ENCODE measurements at regions not wholly inside any gene's neighbourhood (a gene's known extent, or its start where the extent isn't known, plus 50 kb on each side); places are given as distances from the start of the nearest gene placed in this dataset.

DNA sequence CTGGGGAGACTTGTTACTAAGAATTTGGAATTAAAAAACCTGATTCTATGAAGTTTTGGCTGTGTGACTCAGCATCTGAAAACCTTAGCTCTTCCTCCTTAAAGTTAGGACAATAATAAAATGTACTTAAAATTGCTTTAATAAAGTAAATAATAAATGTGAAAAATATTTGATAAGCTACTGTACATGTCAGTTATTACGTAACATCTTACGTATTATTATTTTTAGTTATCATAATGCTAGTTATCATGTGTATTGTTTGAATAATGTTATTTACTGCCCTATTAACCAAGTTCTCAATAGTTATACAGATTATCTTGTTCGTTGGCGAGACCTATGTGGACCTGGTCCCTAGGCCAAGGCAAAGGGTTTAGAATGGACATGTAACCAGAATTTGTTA, 449.2 kb upstream of the ADGRL3 start:
- TF ChIP-seq, protein P1, sequence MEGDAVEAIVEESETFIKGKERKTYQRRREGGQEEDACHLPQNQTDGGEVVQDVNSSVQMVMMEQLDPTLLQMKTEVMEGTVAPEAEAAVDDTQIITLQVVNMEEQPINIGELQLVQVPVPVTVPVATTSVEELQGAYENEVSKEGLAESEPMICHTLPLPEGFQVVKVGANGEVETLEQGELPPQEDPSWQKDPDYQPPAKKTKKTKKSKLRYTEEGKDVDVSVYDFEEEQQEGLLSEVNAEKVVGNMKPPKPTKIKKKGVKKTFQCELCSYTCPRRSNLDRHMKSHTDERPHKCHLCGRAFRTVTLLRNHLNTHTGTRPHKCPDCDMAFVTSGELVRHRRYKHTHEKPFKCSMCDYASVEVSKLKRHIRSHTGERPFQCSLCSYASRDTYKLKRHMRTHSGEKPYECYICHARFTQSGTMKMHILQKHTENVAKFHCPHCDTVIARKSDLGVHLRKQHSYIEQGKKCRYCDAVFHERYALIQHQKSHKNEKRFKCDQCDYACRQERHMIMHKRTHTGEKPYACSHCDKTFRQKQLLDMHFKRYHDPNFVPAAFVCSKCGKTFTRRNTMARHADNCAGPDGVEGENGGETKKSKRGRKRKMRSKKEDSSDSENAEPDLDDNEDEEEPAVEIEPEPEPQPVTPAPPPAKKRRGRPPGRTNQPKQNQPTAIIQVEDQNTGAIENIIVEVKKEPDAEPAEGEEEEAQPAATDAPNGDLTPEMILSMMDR (IDR thresholded peaks at IDR 0.05; ENCODE audit: insufficient read depth, low read depth, low read length), result no peak
- TF ChIP-seq EZH2 (IDR thresholded peaks at IDR 0.05; ENCODE audit: insufficient read depth, low read length), result no peak

Measured in astrocyte (in vitro differentiated cells and primary cell).